DMS53 treated with DMSO at 0.1 percent for 48 hours (cell line): ENCODE measurements at regions not wholly inside any gene's neighbourhood (a gene's known extent, or its start where the extent isn't known, plus 50 kb on each side); places are given as distances from the start of the nearest gene placed in this dataset.
"Not testable (repeated sequence)": the region's sequence is repeated elsewhere in the genome, so short reads cannot be mapped to it uniquely, and the experiment has no call there.

Experiments used
- DNase-seq: peaks from one replicate; lab custom pipeline; 2025; ENCODE audit not compliant: unreplicated experiment; lab: John Stamatoyannopoulos, UW

DNA sequence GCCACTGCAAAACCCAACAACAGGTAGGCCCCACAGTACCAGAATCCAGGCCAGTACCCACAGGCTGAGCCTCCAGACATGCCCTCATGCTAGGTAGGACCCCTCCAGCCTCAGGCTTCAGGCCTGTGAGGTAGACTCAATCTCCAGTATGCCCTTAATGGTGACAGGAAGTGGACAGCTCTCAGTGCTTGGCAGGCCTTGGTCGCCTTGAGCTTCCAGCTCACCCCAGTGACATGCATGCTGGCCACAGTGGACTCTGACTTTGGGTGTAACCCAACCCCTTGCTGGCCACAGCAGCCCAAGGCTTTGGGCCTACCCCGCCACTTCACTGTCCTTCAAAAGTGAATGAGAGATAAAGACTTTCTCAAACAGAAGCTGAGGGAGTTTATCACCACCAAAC is 324.2 kb downstream of the ANTXR2 start:
- DNase-seq, result no peak

DNA sequence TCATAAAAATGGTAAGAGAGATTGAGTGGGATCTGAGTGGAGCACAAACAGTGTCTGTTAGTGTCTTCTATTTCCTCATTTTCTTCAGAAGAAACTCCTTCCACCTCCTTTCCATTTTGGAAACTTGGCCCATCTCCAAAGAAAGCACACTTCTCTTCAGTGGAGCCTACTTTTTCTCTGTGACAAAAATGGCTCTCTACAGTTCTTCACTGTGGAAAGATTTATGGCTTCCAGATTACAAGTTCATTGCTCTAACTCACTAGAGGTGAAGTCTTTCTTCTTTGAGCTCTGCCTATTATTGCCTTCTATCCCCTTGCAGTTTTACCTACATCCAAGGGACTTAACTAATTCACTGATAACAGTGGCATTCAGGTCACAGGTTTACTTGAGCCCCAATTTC is 325.8 kb downstream of the ANTXR2 start:
- DNase-seq, result no peak

DNA sequence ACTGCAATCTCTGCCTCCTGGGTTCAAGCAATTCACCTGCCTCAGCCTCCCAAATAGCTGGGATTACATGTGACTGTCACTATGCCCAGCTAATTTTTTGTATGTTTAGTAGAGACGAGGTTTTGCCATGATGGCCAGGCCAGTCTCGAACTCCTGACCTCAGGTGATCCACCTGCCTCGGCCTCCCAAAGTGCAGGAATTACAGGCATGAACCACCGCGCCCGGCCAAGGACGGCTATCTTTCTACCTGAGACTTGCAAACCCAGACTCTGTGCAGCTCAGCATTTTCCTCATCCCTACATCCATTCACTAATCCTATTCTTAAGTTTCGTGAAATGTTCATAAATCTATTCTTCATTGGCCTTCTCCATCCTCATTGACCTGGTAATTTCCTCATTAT is 330.0 kb downstream of the ANTXR2 start:
- DNase-seq, result no peak

DNA sequence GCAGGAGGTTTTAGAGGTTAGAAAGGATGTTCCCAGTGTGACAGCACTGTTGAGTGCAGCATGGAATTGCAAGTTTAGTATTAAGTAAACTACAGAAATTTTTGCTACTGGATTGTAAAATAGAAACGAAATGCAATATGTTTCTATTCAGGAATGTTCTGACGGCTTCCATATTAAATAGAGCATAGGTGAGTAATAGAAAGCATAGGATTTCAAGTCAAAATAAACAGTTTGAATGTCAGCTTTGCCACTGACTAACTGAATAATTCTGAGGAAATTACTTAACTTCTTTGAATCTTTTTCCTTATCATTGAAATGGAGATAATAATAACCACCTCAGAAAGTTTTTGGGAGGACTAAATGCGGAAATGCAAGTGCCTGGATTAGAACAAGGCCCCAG is 331.9 kb upstream of the GK2 start:
- DNase-seq, result no peak

DNA sequence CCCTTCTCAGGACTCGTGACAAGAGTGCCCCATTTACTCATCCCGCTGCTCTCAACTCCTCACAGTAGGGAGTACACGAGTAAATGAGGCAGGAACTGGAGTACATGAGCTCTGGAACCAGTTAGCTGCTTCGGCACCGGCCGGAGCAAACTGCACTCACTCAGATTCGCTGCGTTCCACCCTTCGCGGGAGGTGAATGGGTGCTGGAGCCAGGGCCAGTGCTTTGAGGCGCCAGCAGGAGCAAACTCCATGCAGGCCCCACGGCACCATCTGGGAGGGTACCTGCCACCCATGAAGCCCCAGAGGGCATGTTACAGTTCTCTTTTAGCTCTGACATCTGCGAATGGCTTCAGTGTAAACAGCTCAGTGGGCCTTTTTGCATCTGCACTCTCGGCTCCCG is 315.5 kb upstream of the GK2 start:
- no peak for DNase-seq

DNA sequence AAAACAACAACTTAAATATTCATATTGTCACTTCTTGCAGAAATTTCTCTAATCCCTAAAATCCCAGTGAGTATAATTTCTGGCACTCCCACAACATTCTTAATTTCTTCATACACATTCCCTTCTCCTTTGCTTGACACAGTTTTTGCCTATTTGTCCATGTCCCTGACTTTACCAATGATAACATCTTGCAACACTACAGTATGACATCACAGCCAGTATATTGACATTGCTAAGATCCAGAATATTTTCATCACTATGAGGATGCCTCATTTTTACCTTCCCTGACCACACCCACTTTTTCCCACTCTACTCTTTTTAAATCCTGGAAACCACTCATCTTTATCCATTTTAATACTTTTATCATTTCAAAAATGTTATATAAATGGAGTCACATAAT is 292.3 kb upstream of the GK2 start:
- DNase-seq, result no peak

DNA sequence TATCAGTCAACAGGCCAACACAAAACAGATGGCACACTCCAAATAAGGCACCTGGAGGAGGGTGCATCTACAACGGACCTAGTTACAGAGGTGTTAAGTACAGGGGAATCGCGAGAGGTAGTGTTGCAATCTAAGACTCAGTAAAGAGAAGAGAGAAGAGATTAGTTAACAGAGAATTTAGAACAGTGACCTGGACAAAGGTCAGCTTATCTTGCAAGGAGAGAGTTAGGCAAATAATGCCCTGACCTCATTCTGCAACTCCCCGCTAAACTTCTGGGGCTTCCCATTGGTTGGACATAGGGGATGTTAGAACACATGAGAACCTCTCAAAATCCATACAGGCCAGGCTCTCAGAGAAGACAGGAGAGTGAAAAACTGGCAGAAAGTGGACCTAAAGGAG is 289.4 kb upstream of the GK2 start:
- no peak for DNase-seq

DNA sequence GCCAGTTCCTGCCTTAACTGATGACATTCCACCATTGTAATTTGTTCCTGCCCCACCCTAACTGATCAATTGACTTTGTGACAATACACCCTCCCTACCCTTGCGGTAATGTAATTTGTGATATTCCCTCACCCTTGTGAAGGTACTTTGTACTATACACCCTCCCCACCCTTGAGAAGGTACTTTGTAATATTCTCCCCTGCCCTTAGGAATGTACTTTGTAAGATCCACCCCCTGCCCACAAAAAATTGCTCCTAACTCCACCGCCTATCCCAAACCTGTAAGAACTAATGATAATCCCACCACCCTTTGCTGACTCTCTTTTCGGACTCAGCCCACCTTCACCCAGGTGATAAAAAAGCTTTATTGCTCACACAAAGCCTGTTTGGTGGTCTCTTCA is 288.5 kb upstream of the GK2 start:
- not testable (repeated sequence) for DNase-seq

DNA sequence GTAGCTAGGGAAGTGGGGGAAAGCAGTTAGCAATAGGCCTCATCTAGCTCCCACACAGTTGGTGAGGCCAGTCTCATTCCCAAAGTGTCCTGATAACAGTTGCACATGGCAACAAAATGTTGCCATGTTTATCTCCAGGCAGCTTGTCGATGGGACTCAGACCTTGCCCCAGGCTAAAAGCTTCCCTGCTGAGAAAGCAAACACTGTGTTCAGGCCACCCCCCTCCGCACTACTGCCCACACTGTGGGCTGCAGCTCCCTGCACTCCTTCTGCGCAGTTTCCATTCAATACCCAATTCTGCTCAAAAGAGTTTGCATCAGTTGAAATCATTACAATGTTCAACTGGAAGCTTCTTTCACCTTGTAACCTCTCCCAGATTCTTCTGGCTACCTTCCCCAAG is 287.8 kb upstream of the GK2 start:
- DNase-seq, result no peak

DNA sequence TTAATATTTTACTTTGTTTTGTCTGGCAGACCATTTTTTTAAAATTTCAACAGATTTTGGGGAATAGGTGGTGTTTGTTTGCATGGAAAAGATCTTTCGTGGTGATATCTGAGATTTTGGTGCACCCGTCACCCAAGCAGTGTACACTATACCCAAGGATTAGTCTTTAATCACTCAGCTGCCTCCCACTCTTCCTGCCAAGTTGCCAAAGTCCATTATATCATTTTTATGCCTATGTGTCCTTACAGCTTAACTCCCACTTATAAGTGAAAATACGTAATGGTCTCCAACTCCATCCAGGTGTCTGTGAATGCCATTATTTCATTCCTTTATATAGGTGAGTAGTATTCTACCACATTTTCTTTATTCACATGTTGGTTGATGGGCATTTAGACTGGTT is 281.7 kb upstream of the GK2 start:
- DNase-seq, result no peak

DNA sequence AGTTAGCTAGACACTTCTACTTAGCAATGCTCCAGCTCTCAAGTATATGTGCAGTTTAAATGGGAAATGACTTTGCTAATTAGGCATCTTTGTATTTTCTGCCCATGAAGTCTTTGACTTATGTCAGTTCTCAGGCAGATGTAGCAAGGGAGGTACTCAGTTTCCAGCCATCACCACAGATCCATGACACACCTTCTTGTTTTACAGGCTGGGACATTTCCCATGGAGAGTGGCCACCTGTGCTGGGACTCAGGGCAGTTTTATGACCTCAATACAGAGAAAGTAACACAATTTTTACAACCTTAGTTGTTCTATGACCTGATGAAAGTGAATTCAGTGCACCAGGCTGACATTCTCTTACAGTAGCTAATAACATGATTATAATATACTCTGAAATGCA is 280.7 kb upstream of the GK2 start:
- DNase-seq, result no peak

DNA sequence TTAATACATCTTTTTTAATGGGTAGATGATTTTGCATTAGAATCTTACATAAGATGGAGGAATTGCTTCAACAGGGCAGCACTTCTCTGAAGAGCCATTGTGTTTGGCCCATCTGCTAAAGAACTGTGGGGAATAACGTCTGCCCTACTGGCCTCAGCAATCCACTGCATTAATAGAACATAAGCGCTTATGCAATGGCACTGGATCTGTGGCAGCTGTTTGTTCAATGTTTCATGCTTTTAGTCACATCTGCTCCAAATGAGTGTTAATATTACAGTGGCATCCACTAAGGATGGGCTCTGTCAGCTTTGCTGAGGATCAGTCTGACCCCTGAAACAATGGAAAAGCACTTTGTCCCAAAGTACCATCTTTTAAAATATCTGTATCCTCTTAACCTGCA is 279.0 kb upstream of the GK2 start:
- no peak for DNase-seq

DNA sequence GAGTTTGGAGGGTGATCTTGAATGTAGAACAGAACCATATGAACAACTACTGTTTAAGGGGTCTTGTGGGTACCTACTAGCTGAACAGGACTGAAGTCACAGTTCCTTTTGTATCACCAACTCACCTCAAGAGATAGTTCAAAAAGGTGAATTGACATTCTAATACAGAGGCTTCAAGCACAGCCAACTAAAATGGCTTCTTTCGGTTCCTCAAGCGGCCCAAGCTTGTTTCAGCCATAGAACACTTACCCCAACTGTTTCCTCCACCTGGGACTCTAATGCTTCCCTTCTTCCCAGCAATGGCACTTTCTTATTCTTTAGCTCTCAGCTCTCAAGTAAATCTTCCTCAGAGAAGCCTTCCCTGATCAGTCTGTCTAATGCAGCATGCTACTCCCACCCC is 277.5 kb upstream of the GK2 start:
- no peak for DNase-seq

DNA sequence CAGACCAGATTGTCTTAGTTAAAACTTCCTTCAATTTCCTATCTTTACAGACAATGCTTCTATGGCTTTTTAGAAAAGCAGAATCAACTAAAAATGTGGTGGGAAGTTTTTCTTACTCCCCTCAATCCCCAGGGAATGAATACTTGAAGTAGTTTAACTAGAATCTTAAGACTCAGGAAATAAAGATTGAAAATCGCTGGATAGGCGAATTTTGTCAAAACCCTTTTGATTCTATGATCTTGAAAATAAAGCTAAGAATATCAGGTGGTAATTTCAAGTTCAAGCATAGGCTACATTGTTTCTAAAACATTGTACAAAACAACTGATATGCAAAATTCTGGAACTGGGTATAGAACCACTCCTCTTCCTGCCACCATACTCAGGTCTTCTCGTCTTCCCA is 276.5 kb upstream of the GK2 start:
- no peak for DNase-seq

DNA sequence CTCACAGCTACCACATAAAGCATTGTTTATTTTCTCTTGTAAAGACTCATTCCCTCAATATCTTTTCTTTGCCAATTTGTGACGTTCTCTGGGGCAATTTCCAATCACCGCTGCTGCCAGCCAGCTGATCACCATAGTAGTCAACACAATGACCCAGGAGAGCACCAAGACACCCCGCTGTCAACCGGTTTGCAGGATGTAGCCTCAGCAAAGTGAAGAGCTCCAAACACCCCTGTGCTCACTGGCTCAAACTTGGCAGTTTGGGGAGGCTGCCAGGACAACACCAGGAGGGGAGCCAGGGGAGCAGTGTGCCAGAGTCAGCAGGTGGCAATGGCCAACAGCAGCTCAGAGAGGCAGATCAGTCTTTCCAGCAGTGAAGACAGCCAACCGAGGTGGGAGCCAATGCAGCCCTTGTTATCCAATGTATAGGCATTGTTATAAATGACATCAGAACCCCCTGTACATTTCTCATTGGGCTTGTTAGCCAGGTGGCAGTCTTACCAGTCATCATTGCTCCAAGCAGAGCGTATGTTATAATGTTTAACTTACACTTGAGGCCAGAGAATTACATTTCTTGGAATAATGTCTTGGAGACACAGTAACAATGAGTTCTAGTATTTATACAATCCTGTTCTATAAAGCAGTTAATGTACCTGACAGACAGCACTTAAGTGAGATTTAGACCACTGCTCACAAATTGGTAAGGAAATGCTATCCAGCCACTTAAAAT is 274.9 kb upstream of the GK2 start:
- DNase-seq, result no peak

DNA sequence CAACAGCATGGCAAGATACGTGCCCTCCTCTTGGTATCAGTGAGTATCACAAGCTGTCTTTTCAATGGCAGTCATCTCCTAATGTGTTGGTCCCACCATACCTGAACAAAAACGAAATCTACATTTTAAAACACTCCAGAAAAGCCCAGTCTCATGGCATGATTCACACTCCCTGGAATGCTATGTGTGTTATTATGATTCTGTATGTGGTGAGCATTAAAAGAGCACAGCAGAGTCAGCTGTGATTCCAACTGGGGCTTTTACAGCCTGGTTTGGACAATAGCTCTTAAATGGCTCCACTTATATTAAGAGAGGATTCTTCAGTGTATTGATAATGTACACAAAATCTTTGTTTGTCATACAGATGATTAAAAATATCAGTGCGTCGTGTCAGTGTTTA is 274.1 kb upstream of the GK2 start:
- no peak for DNase-seq

DNA sequence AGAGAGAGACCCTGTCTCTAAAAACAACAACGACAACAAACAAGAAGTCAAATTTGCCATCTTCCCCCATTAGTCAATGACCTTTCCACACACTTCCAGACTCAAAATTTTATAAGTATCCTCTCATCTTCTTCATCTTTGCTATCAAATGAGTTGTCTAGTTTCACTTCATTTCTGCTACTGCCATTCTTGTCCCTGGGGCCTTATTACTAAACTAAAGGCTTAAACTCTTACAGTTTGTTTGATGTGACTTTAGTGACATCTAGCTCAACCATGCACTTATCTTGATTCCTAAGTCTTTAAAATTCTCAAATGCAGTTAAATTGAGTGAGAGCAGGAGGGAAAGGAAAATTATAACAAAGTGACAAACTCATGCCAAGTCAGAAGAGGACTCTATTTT is 271.8 kb upstream of the GK2 start:
- no peak for DNase-seq

DNA sequence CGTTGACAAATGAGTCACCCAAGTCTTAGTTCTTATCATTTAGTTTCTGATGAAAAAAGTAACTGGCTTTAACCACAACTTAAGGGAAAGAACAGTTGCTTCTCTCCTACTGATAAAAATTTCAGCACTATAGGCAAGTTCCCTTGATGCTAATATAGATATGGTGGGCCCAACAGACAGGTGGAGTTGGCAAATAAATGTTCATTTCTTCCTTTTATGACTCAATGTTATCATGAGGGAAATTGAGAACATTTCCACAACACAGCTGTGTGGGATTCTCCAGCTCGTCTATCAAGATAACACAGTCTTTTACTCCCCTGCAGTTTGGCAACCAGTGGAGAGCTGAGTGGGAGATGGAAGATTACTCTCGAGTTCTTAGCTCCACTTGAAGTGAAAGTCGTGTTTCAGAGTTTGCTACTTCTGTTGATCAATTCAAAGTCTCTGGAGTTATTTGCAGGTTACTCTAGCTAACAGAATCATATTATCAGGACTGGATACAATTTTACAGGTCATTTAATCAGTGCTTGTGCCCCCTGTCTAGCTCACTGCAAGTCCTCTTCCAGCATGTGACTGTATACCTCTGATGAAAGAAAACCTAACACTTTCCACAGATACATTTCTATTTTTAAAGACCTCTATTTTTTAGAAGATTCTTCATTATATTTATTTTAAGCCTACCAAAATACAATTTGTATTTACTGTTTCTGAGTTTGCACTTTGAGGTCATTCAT is 270.6 kb upstream of the GK2 start:
- no peak for DNase-seq

DNA sequence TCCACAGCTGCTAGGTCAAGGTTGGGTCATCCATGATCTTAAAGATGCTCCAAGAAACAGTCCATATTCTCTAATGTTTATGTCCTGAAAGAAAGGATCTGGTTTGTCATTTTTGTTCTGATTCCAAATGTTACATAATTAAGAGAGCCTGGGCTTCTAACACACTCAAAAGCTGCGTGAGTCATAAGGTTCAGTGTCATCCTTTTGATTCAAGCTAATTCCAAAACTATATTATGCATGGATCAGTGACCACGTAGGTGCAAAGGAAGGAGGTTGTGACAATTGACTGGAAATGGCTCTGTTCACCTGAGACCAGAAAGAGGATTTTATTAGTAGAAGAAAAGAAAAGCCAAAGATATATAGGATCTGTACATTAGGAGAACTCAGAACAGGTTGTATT is 268.7 kb upstream of the GK2 start:
- DNase-seq, result no peak

DNA sequence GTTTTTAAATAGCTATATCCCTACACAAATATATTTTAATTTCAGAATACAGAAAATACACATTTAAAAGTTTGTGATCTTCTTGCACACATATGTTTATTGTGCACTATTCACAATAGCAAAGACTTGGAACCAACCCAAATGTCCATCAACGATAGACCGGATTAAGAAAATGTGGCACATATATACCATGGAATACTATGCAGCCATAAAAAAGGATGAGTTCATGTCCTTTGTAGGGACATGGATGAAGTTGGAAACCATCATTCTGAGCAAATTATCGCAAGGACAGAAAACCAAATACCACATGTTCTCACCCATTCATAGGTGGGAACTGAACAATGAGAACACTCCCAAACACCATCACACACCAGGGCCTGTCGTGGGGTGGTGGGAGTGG is 266.9 kb upstream of the GK2 start:
- DNase-seq, result not testable (repeated sequence)

DNA sequence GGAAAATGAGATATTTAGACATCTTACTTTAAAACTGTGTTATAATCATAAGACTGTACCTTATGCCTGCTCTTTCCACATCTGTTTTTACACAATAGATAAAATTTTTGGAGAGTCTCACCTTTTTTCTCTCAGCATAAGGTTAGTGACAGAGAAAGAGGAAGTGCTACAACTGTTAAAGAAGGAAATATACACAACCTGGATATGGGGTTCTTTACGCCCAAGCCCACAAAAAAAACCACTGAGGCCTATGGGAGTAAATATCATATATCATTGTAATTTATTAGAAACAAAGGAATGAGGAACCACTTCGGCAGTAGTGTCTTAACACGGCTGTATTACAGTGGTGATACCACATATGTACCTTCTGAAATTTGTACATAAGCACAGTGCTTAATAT is 265.9 kb upstream of the GK2 start:
- DNase-seq, result no peak

DNA sequence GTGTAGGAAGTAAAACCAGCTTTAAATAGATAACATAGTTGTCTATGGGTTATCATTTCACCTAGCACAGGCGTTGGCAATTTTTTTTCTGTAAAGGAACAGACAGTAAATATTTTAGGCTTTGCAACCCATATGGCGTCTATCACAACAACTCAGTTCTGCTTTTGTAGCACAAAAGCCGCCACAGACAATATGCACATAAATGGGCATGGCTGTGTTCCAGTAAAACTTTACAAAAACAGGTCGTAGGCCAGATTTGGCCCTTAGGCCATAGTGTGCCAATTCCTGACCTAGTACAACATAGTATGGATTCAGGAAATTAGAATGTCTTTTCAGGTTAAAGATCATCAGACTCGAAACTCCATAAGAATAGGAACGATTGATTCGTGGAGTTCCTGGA is 265.3 kb upstream of the GK2 start:
- DNase-seq, result no peak

DNA sequence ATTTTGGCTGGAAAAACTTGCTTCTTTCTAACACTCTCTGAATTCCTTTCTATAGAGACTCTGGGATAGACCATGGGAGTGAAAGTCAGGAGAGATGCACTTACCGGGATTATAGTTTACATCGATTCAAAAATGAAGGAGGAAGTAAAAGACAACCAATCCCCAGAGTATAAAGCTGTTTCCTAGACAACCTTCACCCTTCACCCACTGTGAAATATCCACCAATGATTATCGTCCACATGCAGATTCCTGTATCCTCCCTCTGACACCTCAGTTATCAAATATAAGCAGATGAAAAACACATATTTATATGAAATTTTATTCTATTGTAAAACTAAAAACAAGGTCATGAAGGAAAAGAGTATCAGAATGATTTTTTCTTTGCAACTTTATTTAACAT is 258.8 kb upstream of the GK2 start:
- no peak for DNase-seq
